DMS53 (cell line): ENCODE measurements at regions not wholly inside any gene's neighbourhood (a gene's known extent, or its start where the extent isn't known, plus 50 kb on each side); places are given as distances from the start of the nearest gene placed in this dataset.

Experiments
- DNase-seq: peaks from one replicate; lab custom pipeline; 2025; lab: John Stamatoyannopoulos, UW

GRCh38 chr1:168782559-168783116, 53.6 kb upstream of the DPT start:
- no peak for DNase-seq

DNA sequence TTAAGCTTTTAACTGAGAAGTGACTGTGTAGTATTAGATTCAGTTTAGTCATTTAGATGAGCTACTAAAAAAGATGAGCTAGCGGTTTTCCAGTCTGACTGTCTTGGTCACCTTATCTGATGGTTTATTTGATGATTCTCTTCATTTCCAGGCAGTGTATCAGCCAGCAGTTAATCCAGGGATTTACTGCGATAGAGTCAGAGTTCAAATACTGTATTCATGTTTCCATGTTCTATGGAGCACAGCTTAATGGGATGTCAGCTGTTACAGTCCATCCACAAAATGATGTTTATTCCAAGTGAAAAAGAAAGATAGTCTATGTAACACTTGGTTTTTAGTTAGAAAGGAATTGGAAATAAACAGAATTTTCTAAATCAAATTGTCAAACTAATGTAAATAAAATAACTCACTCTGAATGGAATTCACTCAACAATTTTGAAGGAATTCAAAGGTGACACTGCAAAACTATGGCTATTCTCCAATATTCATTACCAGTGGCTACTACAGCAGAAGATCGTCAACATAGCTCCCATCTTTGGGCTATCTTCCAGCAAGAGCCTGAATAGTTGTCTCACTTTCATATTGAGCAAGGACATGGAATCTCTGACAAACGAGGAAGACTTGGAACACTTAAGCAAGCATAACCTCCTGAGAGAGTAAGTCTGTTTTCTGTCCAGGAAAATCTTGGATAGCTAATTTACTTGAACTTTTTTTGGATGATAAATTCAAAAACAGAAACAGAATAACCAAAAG, 54.6 kb upstream of the DPT start:
- no peak for DNase-seq

- DNase-seq: no peak
Observed at GRCh38 chr1:168786476-168787330, 57.7 kb upstream of the DPT start.

DNA sequence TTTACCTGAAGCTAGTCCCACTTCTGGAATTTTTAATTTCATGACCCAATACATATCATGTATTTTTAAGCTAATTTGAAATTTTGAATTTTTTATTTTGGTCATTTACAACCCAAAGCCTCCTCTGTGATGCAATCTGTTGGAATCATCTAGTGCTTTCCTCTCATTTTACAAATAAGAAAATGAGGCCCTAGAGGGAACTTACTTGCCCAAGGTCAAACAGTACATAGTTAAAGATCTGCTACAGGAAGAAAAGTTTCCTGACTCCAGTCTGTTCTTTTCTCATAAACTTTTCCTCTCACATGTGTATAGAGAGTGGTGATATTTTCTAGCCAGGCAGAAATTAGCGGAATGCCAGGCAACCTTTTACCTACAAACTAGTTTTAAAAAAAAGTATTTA, 59.3 kb upstream of the DPT start:
- no peak for DNase-seq

GRCh38 chr1:168789501-168789900, 60.5 kb upstream of the DPT start:
- DNase-seq: no peak

DNA sequence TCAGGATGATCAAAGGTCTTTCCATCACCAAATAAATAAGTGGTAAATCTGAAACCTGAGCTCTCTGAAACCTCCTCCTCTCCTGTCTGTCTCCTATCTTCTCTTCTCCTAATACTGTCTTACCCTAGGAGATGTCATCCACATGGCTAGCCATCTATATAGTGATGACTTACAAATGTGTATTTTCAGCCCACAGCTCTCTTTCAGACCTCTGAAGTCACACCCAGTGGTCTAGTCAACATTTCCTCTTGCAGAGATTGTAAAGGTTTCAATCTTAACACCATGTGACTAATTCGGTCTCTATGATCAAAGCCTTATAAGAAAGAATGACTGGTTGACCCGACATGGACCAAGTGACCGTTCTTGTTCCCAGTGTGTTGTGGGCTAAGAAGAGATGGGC, 63.1 kb upstream of the DPT start:
- no peak for DNase-seq

GRCh38 chr1:168792592-168793125, 63.7 kb upstream of the DPT start:
- no peak for DNase-seq

GRCh38 chr1:168794057-168794456, 65.1 kb upstream of the DPT start:
- no peak for DNase-seq

GRCh38 chr1:168795681-168796080, 66.7 kb upstream of the DPT start:
- no peak for DNase-seq

- no peak for DNase-seq
Observed at GRCh38 chr1:168799927-168800605, 71.1 kb upstream of the DPT start.

DNA sequence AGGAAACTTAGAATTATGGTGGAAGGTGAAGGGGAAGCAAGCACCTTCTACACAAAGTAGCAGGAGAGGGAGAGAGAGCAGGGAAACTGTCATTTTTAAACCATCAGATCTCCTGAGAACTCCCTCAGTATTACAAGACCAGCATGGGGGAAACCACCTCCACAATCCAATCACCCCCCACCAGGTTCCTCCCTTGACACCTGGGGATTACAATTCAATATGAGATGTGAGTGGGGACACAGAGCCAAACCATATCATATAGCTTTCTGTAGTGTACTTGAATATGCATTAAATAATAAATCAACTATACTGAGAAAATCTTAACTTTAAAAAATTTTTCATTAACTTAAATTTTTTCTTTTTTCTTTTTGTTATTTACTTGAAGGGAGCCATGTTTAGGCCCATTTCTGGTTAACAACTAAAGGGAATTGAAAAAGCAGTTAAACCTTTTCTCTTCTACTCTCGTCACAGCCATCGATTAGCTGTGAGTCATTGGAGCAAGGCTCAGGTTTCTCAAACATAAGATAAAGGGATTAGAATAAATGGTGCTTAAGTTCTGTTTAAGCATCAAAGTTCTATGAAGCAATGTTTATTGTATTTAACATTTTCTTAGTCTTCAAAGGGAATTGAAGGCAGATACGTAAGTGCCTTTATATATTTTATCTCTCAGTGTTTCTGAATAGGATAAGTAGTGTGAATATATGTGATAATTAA, 72.2 kb upstream of the DPT start:
- peak; percentile 76 for DNase-seq

DNA sequence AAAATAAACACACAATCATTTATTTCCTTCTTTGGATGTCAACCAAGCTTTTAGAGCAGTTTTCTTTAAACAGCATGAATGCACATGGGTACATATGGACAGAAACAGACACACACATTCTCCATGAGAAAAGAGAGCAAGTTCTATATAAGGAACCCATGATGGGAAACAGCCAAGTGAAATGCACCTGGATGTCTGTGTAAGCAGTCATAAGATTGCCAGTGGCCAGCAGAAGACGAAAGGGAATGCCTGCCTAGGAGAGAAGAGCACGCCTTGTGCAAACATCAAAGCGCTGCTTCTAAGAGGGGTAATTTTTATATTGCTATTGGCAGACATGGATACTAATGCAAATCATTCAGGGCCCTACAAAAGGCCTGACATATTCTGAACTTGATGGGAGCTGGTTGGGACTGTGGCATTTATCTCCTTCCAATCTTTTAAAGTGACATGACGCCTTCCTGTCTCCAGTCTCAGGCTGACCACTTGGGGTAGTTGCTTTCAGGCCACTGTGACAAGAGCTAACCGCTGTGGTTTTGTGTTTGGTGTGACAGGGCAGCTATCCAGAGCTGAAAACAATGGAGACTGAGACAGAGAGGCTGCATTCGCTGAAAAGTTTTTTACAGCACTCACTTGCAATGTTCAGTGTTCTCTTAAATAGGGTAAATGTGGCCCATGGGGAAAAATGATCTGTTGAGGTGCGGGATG, 75.0 kb upstream of the DPT start:
- peak; percentile 43 for DNase-seq

GRCh38 chr1:168806952-168807351, 77.9 kb upstream of the DPT start:
- no peak for DNase-seq

- DNase-seq: no peak
Observed at GRCh38 chr1:168811176-168811575, 82.2 kb upstream of the DPT start.

GRCh38 chr1:168819668-168820067, 90.7 kb upstream of the DPT start:
- no peak for DNase-seq

DNA sequence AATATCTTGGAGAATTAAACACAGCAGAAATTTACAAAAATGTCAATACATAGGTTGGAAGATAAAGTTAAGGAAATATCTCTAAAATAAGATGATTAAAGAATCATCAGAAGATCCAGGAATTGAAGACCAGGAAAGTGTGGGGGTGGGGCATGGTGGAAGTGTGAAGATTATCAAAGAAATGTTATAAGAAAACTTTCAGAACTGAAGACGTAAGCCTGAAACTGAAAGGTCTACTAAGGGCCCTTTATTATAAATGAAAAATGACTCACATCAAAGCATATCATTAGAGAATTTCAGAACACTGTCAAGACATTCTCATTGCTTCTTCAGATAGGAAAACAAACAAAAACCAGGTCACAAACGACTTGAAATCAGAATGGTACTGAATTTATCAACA, 92.4 kb upstream of the DPT start:
- no peak for DNase-seq

DNA sequence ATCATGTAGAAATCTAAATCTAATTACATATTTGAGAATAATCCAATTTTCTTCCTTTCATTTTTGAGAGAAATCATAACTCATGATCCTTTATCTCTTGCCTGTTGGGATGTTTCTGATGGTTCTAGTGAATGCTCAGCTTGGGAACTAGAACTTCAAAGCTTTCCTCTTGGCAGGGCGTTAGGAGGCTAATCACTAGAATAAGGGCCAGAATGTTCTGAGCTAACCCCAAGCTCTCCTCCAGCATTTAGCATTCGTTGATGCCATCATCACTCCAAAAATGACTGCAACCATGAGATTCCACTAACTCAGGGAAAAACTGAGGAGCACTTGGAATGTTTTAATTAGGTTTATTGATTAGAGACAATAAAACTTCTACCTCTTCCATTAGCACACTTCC, 93.9 kb upstream of the DPT start:
- no peak for DNase-seq

- no peak for DNase-seq
Observed at GRCh38 chr1:168823988-168824387, 95.0 kb upstream of the DPT start.

DNA sequence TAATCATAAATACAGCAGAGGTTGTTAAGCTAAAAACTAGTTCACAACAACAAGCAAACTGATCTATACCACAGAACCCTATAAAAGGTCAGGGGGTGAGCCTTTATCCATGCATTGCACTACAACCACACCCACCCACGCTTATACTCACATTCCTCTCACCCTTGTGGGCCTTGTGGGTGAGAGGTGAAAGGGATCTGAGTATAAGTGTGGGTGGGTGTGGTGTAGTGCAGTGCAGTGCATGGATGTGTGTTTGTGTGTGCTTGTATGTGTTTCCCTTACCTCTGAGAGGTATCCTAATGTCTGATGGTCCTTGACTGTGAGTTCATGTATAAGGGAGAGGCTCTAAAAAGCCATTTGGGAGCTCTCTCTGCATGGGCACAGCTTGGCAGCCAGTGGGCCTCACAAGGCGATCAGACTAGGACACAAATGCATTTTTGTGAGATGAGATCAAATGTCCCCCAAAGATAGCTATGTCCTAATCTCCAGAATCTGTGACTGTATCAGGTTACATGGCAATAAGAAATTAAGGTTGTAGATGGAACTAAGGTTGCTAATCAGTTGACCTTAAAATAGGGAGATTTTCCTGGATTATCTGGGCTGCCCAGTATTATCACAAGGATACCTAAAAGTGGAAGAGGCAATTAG, 95.5 kb upstream of the DPT start:
- DNase-seq: no peak

- DNase-seq: no peak
Observed at GRCh38 chr1:168825129-168825528, 96.1 kb upstream of the DPT start.
